GM12865 (cell line): ENCODE measurements at regions not wholly inside any gene's neighbourhood (a gene's known extent, or its start where the extent isn't known, plus 50 kb on each side); places are given as distances from the start of the nearest gene placed in this dataset.

ENCODE experiments used
- DNase-seq: peaks from one replicate; pipeline ENCODE4 v3.0.0; 2010; ENCODE audit warnings: low read depth
- H3K4me3 ChIP-seq: 2 replicates; pipeline ENCODE4 v1.5.1; 2011; ENCODE audit warnings: mild to moderate bottlenecking, low read depth, low read length, control low read depth
- CTCF ChIP-seq: IDR thresholded peaks from 2 replicates; pipeline ENCODE4 v1.5.1; 2011; ENCODE audit warnings: low read length, control low read depth, low read depth, inconsistent platforms; ENCODE audit not compliant: insufficient read depth; ENCODE audit errors: missing control alignments

GRCh38 chr5:135667204-135667603 lies 88.4 kb upstream of the CXCL14 start:
- no peak for TF ChIP-seq CTCF
- H3K4me3 ChIP-seq = no peak overlapping the region
- peak; percentile 16 for DNase-seq

- DNase-seq = no peak
- no peak for TF ChIP-seq CTCF
- H3K4me3 ChIP-seq = no peak overlapping the region
These were observed 83.9 kb upstream of the CXCL14 start for GRCh38 chr5:135662683-135663082.

GRCh38 chr5:135662061-135662481 lies 83.3 kb upstream of the CXCL14 start:
- no peak overlapping the region for H3K4me3 ChIP-seq
- TF ChIP-seq CTCF = no peak
- no peak for DNase-seq

- H3K4me3 ChIP-seq = no peak overlapping the region
- TF ChIP-seq CTCF = no peak
- DNase-seq = peak; percentile 28
These were observed 82.2 kb upstream of the CXCL14 start for GRCh38 chr5:135660826-135661575.

- no peak overlapping the region for H3K4me3 ChIP-seq
- no peak for TF ChIP-seq CTCF
- no peak for DNase-seq
These were observed 78.9 kb upstream of the CXCL14 start for GRCh38 chr5:135657536-135658305.

- no peak for DNase-seq
- no peak overlapping the region for H3K4me3 ChIP-seq
- no peak for TF ChIP-seq CTCF
These were observed 76.7 kb upstream of the CXCL14 start for GRCh38 chr5:135655468-135655815.
